Brain microvascular endothelial cell (primary cell): ENCODE measurements at regions not wholly inside any gene's neighbourhood (a gene's known extent, or its start where the extent isn't known, plus 50 kb on each side); places are given as distances from the start of the nearest gene placed in this dataset.

Source experiments
- DNase-seq: peaks from one replicate; pipeline ENCODE4 v3.0.0-alpha.2; 2020
- H3K27ac ChIP-seq: fragments of 250-450 bp; sonication (Bioruptor Pico); 2 replicates; pipeline ENCODE4 v1.5.1; 2020; ENCODE audit warnings: mild to moderate bottlenecking, moderate library complexity
- H3K27me3 ChIP-seq: fragments of 250-450 bp; sonication (Bioruptor Pico); replicated peaks from 2 replicates; pipeline ENCODE4 v1.5.1; 2020; ENCODE audit warnings: mild to moderate bottlenecking
- H3K36me3 ChIP-seq: fragments of 250-450 bp; sonication (Bioruptor Pico); replicated peaks from 2 replicates; pipeline ENCODE4 v1.5.1; 2020; ENCODE audit warnings: mild to moderate bottlenecking
- H3K4me3 ChIP-seq: 2 replicates; pipeline ENCODE4 v1.5.1; 2011; ENCODE audit warnings: low read depth, mild to moderate bottlenecking, control low read depth, low read length, moderate library complexity
- in situ Hi-C: cut with HindIII; loops from 2 replicates; pipeline ENCODE4 v1.10.0; 2017; ENCODE audit warnings: low sequenced_read_pairs, low pct_ligation_motif_present
- TF ChIP-seq, protein P1 (sequence below): IDR thresholded peaks from 2 replicates; pipeline ENCODE4 v1.5.1; 2011; ENCODE audit warnings: low read depth, mild to moderate bottlenecking, moderate library complexity, low read length, control low read depth, inconsistent platforms; ENCODE audit errors: missing control alignments

DNA sequence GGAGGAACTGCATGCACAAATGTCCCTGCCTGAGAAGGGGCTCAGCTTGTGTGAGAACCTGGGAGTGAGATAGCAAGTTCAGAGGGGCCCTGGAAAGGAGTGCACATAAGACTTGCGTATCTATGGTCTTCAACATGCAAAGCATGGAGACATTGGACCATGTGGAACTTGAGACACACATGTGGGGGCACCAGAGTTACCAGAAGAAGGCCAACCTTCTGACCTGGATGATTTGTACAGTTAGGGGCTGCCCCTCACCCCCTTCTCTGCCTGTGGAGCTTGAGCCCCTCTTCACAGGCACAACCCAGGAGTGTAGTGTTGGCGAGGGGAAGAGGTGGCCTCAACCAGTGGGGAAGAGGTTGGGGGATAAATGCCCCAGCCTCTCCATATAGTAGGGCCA, 165.0 kb upstream of the ARL4C start:
- no peak for DNase-seq
- in situ Hi-C loops, result no loop called here
- Histone ChIP-seq H3K4me3 (no peak overlapping the region), H3K27ac (no peak overlapping the region), H3K27me3 (no peaks in the 10 kb centered on the region), H3K36me3 (no peaks in the 10 kb centered on the region)
- TF ChIP-seq, protein P1, sequence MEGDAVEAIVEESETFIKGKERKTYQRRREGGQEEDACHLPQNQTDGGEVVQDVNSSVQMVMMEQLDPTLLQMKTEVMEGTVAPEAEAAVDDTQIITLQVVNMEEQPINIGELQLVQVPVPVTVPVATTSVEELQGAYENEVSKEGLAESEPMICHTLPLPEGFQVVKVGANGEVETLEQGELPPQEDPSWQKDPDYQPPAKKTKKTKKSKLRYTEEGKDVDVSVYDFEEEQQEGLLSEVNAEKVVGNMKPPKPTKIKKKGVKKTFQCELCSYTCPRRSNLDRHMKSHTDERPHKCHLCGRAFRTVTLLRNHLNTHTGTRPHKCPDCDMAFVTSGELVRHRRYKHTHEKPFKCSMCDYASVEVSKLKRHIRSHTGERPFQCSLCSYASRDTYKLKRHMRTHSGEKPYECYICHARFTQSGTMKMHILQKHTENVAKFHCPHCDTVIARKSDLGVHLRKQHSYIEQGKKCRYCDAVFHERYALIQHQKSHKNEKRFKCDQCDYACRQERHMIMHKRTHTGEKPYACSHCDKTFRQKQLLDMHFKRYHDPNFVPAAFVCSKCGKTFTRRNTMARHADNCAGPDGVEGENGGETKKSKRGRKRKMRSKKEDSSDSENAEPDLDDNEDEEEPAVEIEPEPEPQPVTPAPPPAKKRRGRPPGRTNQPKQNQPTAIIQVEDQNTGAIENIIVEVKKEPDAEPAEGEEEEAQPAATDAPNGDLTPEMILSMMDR, result no peak

DNA sequence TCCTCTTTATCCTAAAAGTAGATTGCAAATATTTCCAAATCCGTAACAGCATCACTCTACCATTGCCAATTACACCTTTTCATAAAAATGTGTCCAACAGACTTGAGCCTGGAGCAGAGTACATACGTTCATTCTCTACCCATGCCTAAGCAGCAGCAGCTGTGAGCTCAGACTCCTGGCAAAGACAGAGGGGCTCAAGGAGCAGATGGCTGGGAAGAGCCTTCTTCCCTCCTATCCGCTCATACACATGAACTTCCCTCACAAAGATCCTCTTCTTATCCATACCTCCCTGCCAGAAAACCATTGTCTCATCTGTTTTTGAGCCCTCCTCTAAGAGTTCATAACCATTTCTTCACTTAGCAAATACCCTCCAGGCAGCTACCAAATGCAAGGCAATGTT, 164.3 kb upstream of the ARL4C start:
- DNase-seq, result no peak
- H3K36me3 ChIP-seq, result no peaks in the 10 kb centered on the region
- in situ Hi-C loops, result no loop called here
- H3K27ac ChIP-seq, result no peak overlapping the region
- H3K4me3 ChIP-seq, result no peak overlapping the region
- H3K27me3 ChIP-seq, result no peaks in the 10 kb centered on the region
- TF ChIP-seq, protein P1, result no peak

DNA sequence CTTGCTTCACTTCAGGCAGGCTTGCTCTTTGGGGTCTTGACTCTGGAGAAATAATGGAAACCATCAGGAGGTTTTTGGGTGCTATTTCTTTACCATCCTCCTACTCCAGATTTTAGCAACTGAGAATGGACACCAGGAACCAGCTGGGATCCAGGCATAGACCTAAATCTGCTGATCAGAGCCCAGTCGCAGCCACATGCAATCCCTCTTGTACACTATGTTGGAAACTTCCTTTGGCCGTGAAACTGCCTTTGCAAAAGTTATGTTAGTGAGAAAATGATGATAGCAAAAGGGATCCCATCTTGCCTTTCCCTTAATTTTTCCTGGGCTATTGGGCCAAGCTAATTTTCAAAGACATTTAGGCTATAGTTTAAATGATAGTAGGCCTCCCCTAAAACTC, 158.8 kb upstream of the ARL4C start:
- Histone ChIP-seq H3K4me3 (no peak overlapping the region), H3K27me3 (no peaks in the 10 kb centered on the region), H3K36me3 (no peaks in the 10 kb centered on the region), H3K27ac (no peak overlapping the region)
- in situ Hi-C loops, result no loop called here
- no peak for DNase-seq
- TF ChIP-seq, protein P1, result no peak

DNA sequence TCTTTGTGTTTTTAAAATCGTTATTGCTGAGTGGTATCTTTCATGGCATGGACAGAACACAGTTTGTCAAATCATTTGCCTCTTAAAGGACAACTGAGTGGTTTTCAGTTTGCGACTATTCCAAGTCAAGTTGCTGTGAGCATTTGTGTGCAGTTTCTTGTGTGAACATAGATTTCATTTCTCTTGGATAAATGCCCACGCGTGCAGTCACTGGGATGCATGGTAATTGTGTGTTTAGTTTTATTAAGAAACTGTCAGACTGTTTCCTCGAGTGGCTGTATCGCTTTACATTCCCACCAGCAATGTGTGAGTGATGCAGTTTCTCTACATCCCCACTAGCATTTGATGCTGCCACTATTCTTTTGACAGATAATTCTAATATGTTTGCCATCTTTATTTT, 154.0 kb upstream of the ARL4C start:
- Histone ChIP-seq H3K4me3 (no peak overlapping the region), H3K27ac (no peak overlapping the region), H3K36me3 (no peaks in the 10 kb centered on the region), H3K27me3 (no peaks in the 10 kb centered on the region)
- in situ Hi-C loops, result no loop called here
- TF ChIP-seq, protein P1, result no peak
- no peak for DNase-seq

DNA sequence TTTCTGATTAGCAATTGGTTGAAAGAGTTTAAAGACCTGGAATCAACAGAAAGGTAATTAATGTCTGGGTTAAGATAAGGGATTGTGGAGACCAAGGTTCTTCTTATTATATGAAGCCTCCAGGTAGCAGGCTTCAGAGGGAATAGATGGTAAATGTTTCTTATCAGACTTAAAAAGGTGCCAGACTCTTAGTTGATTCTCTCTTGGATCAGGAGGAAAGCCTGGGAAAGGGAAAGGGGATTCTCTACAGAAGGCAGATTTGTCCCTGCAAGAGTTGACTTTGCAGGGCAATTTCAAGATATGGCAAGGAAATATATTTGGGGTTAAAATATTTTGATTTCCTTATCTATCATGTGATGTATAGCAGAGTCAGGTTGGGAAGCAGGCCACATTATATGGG, 153.1 kb upstream of the ARL4C start:
- Histone ChIP-seq H3K27ac (no peak overlapping the region), H3K36me3 (no peaks in the 10 kb centered on the region), H3K4me3 (no peak overlapping the region), H3K27me3 (no peaks in the 10 kb centered on the region)
- TF ChIP-seq, protein P1, result no peak
- in situ Hi-C loops, result no loop called here
- no peak for DNase-seq

DNA sequence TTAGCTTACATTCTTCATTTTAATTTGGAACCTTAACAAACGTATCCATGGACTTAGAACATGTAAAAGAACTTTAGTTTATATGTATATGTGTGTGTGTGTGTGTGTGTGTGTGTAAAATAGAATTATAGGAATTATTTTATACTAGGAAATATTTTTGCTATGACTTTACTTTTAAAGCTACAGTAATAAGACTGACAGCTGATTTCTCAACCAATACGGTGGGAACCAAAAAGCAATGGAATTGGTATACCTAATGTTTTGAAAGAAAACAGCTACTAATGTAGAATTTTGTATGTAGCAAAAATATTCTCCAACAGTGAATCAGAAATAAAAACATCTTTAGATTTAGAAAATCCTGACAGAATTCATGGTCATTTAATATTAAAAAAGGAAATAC, 146.5 kb upstream of the ARL4C start:
- H3K4me3 ChIP-seq, result no peak overlapping the region
- in situ Hi-C loops, result no loop called here
- H3K27me3 ChIP-seq, result no peaks in the 10 kb centered on the region
- no peak overlapping the region for H3K27ac ChIP-seq
- TF ChIP-seq, protein P1, result no peak
- H3K36me3 ChIP-seq, result no peaks in the 10 kb centered on the region
- DNase-seq, result no peak
